ENCODE measurements at regions not wholly inside any gene's neighbourhood (a gene's known extent, or its start where the extent isn't known, plus 50 kb on each side); places are given as distances from the start of the nearest gene placed in this dataset.

DNA sequence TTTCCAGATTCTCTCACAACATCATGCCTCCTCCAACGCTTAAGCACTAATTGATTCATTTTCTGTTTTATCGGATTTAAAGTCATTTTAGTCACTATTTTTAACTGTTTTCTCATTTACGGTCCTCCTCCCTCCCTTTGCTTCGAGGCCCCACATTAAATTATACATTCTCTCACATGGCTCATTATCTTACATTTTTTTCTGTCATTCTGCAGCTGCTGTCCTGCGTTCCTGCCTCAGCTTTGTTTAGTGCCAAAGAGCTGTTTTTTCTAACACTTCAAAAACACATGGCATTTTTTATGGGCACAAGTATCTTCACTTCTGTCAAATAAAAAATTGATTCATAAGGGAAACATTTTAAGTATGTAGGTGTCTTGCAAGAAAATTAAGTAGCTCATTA lies 130.1 kb upstream of the FST start:
- Mint-ChIP-seq H3K36me3 (no peaks in the 10 kb centered on the region), H3K27me3 (no peaks in the 10 kb centered on the region), H3K9me3 (no peaks in the 10 kb centered on the region), H3K27ac (no peak overlapping the region), H3K4me3 (no peak overlapping the region), H3K4me1 (no peaks in the 10 kb centered on the region)
- ATAC-seq, result no peak

DNA sequence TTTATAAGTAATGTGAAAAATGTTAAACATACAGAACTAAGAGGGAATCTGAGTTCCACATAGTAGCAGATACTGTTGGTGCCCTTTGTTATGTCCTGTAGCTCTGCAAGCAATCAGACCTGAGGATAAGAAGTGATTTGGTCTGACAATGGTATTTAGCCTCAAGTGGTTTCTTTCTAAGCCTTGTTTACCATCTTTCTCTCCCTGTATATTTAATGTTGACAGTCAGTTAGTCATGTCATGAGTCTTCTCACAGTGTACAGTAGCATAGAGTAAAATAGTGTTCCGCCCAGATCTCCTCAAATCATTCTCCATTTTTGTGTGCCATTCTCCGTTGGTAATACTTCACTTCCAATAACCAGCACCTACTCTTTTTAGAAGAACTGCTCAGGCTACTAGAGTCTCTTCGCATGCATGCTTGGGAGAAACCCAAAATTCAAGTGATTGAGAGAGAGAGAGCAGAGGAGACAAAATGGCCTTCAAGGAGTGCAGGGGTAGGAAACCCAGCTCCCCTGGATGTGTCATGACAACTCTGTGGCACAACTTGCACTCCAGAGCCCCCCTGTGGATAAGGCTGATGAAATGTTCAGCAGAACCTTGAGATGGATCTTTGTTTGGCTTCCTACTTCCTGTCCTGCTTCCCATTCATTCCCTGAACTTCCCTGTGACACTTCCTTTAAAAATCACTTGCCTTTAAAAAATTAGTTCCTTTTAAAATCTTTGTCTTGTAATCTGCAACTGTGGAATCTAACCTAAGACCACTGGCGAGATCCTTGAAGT lies 129.2 kb upstream of the FST start:
- Mint-ChIP-seq H3K4me3 (no peak overlapping the region), H3K27ac (no peak overlapping the region), H3K9me3 (no peaks in the 10 kb centered on the region), H3K36me3 (no peaks in the 10 kb centered on the region), H3K4me1 (no peaks in the 10 kb centered on the region), H3K27me3 (no peaks in the 10 kb centered on the region)
- ATAC-seq, result no peak

DNA sequence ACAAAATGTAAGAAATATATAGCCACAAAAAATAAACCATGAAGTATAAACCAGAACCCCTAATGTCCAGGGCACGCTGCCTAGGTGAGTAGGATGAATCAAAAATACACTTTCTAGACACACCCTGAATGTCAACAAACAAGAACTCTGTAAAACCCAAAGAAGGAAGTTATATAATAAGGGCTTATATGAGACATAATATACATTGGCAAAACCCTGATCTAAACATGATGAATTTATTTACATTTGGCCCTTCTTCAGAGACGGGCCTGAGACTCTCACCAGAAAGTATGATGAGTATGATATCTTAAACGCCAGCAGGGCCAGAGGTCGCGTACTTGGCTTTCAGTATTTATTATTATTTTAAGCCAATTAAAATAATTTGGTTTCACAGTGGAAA lies 125.1 kb upstream of the FST start:
- no peaks in the 10 kb centered on the region for H3K27me3 Mint-ChIP-seq
- no peaks in the 10 kb centered on the region for H3K36me3 Mint-ChIP-seq
- no peak for ATAC-seq
- H3K4me1 Mint-ChIP-seq, result no peaks in the 10 kb centered on the region
- H3K9me3 Mint-ChIP-seq, result no peaks in the 10 kb centered on the region
- H3K27ac Mint-ChIP-seq, result no peak overlapping the region
- no peak overlapping the region for H3K4me3 Mint-ChIP-seq

DNA sequence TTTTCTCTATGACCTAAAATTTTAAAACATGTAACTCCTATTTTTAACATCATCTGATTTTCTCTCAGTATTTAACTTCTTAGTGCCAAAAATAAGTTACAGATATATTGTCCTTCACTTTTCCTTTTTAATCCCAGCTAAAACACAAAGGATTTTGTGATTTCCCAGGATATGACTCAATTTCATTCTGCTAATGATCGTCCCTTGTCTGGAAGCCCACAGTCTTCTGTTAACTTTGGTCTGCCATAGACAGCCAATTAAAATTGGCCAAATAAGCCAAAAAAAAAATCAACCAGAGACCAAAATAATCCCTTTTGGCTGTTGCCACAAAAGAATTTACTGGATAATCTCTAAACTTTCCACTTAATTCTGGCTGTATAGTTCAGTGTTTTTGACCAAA lies 124.5 kb upstream of the FST start:
- Mint-ChIP-seq H3K27me3 (no peaks in the 10 kb centered on the region), H3K4me3 (no peak overlapping the region), H3K9me3 (no peaks in the 10 kb centered on the region), H3K4me1 (no peaks in the 10 kb centered on the region), H3K36me3 (no peaks in the 10 kb centered on the region), H3K27ac (no peak overlapping the region)
- no peak for ATAC-seq

DNA sequence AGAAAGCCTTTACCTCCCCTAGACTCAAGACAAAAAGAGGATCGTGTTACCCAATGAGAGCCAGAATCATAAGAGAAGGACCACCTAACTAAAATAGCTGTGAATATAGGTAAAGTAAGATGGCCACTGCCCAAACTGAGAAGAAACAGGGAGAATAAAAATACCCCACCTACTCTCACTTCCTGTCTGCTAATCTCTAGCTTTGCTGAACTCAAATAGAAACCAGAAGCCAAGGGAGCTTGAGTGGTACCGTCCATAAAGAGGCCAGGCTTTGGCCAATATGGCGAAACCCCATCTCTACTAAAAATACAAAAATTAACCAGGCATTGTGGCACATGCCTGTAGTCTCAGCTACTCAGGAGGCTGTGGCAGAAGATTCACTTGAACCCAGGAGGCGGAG lies 123.0 kb upstream of the FST start:
- Mint-ChIP-seq H3K36me3 (no peaks in the 10 kb centered on the region), H3K4me1 (no peaks in the 10 kb centered on the region), H3K4me3 (no peak overlapping the region), H3K27me3 (no peaks in the 10 kb centered on the region), H3K9me3 (no peaks in the 10 kb centered on the region), H3K27ac (no peak overlapping the region)
- ATAC-seq, result no peak

DNA sequence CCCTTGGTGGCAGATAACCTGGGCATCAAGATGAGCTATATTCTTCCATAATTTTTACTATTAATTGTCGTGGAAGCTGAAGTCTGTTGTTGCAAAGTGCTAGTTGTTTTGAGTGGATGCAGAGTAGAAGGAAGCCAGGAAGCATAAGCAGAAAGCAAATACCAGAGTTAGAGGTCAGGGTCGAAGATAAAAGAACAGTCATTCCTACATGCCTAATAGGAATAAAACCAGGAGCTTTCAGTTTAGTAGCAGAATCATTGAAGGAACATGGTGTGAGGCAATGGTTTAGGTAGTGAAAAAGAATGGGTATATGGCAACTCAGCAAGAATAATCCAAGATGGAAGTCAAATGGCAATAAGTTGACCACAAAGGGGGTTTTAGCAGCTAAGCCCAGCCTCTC lies 121.6 kb upstream of the FST start:
- ATAC-seq, result no peak
- H3K9me3 Mint-ChIP-seq, result no peaks in the 10 kb centered on the region
- no peaks in the 10 kb centered on the region for H3K4me1 Mint-ChIP-seq
- no peak overlapping the region for H3K4me3 Mint-ChIP-seq
- no peaks in the 10 kb centered on the region for H3K36me3 Mint-ChIP-seq
- H3K27me3 Mint-ChIP-seq, result no peaks in the 10 kb centered on the region
- no peak overlapping the region for H3K27ac Mint-ChIP-seq

DNA sequence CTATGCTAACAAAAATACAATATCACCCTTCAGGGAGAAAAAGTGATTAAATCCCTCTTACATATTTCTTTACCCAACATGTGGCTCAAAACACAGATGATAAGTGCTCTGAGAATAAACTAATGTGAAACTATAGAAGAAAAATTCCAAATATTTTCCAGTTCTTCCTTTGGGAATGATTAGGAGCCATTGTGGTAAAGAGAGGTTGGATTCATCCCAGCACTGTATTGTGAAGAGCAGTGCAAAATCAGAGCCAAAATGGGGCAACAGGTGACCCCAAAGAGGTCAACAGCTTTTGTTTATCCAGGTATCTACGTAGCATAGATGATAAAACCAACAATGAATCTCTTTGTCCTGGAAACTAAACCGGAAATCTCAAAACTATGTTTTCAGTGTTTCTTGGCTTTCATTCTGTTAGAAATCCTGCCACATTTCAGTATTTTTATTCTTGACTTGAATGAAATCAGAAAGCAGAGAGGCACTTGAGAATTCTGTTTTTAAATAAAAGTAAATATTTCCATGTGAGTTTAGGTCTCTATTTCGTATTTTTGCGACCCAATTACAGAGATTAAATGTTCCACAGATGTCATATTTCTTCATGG lies 120.4 kb upstream of the FST start:
- no peak for ATAC-seq
- Mint-ChIP-seq H3K27me3 (no peaks in the 10 kb centered on the region), H3K4me3 (no peak overlapping the region), H3K36me3 (no peaks in the 10 kb centered on the region), H3K27ac (no peak overlapping the region), H3K4me1 (no peaks in the 10 kb centered on the region), H3K9me3 (no peaks in the 10 kb centered on the region)

DNA sequence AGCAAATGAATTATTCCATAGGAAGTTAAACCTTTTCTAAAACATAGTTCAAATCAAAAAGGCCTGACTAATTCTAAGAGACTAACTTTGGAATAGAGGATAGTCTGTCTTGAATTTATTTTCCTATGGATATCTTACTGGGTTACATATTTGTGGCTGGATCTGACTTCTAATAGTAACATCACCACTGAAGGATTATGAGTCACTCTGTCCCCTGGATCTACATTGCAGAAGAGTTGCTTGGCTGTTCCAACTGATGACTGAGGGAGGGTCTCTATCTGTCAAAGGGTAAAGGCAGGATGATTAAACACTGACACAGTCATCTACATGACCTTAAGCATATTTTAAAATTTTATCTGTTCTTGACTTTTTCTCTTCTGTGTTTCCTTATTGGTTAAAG lies 119.6 kb upstream of the FST start:
- no peak overlapping the region for H3K27ac Mint-ChIP-seq
- H3K9me3 Mint-ChIP-seq, result no peaks in the 10 kb centered on the region
- no peaks in the 10 kb centered on the region for H3K36me3 Mint-ChIP-seq
- H3K27me3 Mint-ChIP-seq, result no peaks in the 10 kb centered on the region
- no peak for ATAC-seq
- H3K4me1 Mint-ChIP-seq, result no peaks in the 10 kb centered on the region
- H3K4me3 Mint-ChIP-seq, result no peak overlapping the region

DNA sequence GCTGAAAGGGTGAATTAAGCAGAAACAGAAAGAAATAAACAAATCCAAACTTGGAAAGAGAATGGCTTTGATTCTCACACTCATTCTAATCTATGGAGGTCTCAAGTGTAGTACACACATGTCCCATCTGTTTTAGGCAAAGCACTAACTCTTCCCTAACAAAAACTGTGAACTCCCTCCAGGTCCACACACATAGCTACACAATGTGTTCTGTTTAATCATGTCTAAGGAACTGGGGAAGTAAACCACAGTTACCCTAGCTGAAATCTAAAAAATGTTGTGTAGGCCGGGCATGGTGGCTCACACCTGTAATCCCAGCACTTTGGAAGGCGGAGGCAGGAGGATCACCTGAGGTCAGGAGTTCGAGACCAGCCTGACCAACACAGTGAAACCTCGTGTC lies 118.7 kb upstream of the FST start:
- H3K9me3 Mint-ChIP-seq, result no peaks in the 10 kb centered on the region
- no peaks in the 10 kb centered on the region for H3K36me3 Mint-ChIP-seq
- H3K27me3 Mint-ChIP-seq, result no peaks in the 10 kb centered on the region
- ATAC-seq, result no peak
- H3K27ac Mint-ChIP-seq, result no peak overlapping the region
- H3K4me3 Mint-ChIP-seq, result no peak overlapping the region
- H3K4me1 Mint-ChIP-seq, result no peaks in the 10 kb centered on the region

DNA sequence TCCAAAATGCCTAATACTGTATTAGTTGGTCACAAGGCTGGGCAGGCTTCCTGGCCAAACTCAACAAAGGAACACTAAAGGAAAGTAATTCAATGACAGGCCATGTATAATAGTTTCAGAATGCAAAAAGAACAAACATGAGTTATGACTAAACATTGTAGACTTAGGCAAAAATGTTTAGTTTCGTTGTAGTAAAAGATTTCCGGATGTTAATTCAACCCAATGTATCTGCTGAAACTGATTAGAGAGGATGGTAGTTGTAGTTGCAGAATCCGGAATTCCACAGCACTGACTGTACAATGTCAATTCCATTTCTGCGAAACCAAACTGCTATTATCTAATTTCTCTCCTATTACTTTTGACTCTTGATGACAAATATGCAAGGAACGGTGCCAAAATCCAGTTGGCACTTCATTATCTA lies 117.9 kb upstream of the FST start:
- no peaks in the 10 kb centered on the region for H3K9me3 Mint-ChIP-seq
- H3K4me1 Mint-ChIP-seq, result no peaks in the 10 kb centered on the region
- no peaks in the 10 kb centered on the region for H3K27me3 Mint-ChIP-seq
- ATAC-seq, result no peak
- H3K27ac Mint-ChIP-seq, result no peak overlapping the region
- H3K36me3 Mint-ChIP-seq, result no peaks in the 10 kb centered on the region
- H3K4me3 Mint-ChIP-seq, result no peak overlapping the region

DNA sequence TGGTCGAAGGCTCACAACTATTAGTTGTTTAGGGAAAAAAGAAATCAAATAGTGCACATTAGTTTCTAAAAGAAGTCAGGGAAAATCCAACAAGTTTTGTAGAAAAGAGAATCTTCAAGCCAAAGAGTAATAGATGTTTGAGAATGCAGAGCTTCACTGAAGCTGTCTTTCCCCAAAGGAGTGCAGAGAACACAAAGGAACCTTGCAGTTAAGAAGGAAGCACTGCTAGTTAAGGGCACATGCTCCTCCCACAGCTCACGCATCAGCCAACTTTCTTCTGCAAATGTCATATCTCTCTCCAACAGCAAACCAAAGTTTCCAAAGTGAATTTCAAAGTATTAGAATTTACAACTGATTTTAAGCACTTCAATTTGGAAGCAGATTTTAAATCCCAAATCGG lies 116.4 kb upstream of the FST start:
- no peak for ATAC-seq
- H3K4me1 Mint-ChIP-seq, result no peaks in the 10 kb centered on the region

DNA sequence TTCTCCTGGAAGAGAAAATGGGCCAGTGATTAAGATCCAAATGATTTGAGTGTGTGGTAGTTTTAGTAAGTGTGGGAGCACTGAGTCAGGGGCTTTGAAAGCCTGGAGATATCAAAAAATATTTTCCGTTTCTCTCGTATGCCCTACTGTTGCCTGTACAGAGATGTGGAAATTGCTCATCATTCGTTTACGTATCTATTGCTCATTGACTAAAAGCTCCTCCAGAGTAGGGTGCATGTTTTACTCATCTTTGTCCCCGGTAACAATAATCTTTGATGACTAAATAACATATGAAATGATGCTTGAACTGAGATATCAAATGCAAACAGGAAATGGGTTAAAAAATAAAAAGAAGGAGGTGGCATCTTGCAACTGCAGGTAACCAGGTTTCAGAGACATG lies 114.2 kb upstream of the FST start:
- ATAC-seq, result no peak
- H3K36me3 Mint-ChIP-seq, result no peaks in the 10 kb centered on the region
- no peaks in the 10 kb centered on the region for H3K9me3 Mint-ChIP-seq
- H3K27me3 Mint-ChIP-seq, result peaks cover 10% of the 10 kb centered on the region
- H3K4me1 Mint-ChIP-seq, result no peaks in the 10 kb centered on the region
- no peak overlapping the region for H3K4me3 Mint-ChIP-seq
- no peak overlapping the region for H3K27ac Mint-ChIP-seq

More for the DNA sequence above, 116.4 kb upstream of the FST start:
- Mint-ChIP-seq H3K36me3 (no peaks in the 10 kb centered on the region), H3K27me3 (no peaks in the 10 kb centered on the region), H3K27ac (no peak overlapping the region), H3K9me3 (no peaks in the 10 kb centered on the region), H3K4me3 (no peak overlapping the region)

DNA sequence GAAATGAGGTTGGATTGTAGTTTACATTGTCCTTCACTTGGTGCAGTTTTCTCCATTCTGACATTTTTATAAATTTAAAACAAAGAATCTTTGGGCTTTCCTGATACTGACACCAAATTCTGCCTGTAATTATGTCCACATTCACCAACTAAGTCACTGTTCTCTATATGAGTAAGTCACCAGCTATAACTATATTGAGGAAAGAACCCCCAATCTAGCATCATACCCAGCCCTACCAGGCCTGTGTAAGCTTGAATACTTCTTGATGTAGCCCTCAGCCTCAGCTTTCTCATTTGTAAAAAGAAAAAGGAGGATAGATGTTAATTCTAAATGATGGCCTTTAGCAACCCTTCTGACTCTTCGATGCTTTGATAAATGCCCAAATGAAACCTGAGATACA lies 112.7 kb upstream of the FST start:
- Mint-ChIP-seq H3K9me3 (no peaks in the 10 kb centered on the region), H3K4me3 (no peak overlapping the region), H3K27ac (no peak overlapping the region), H3K27me3 (peaks cover 10% of the 10 kb centered on the region), H3K36me3 (no peaks in the 10 kb centered on the region), H3K4me1 (no peaks in the 10 kb centered on the region)
- no peak for ATAC-seq

DNA sequence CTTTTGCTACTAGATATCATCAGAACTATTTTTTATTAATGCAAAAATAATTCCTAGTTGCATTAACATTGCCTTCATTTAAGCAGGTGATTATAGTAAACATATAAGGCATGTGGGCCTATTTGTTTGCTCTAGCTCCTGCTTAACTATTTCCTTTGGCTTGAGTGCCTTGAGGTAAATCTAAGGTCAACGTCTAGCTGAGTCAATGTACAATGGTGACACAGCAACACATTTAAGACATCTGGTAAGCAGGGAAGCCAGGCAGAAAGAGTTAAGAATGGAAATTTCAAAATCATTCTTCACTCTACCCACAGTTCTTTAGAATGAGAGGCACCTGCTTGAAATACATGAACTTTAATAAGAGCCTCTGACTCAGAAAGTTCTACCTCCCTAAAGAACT lies 111.9 kb upstream of the FST start:
- no peaks in the 10 kb centered on the region for H3K36me3 Mint-ChIP-seq
- H3K27ac Mint-ChIP-seq, result no peak overlapping the region
- no peaks in the 10 kb centered on the region for H3K4me1 Mint-ChIP-seq
- H3K4me3 Mint-ChIP-seq, result no peak overlapping the region
- H3K9me3 Mint-ChIP-seq, result no peaks in the 10 kb centered on the region
- peaks cover 10% of the 10 kb centered on the region for H3K27me3 Mint-ChIP-seq
- no peak for ATAC-seq

DNA sequence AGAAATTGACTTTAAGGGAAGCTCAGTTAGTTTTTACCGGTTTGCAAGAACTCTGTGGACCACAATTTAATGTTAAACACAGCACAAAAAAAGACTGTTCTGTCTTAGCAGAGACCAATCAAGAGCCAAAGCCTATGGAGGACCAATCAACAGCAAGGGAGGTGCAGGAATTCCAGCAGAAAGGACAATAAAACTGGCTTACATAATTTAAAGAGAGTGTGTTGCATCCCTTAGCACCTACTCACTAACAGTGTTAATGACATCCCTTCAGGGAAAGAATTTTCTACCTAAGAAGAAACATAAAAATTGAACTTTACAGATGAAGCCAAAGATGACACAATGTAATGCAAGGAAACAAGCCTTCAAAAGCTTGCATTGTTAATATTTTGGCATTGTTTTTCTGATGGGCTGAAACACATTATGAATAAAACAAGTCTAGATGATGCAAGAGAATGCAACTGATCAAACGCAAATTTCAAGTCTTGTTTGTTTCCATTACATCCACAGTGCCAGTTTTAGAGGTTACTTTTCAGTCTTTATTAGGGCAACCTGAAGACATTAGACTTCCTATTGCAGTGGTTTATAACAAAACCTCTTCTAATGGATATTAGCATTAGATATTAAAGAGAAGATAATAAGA lies 111.3 kb upstream of the FST start:
- no peaks in the 10 kb centered on the region for H3K36me3 Mint-ChIP-seq
- H3K9me3 Mint-ChIP-seq, result no peaks in the 10 kb centered on the region
- H3K27ac Mint-ChIP-seq, result no peak overlapping the region
- peaks cover 10% of the 10 kb centered on the region for H3K27me3 Mint-ChIP-seq
- H3K4me1 Mint-ChIP-seq, result no peaks in the 10 kb centered on the region
- no peak for ATAC-seq
- H3K4me3 Mint-ChIP-seq, result no peak overlapping the region

DNA sequence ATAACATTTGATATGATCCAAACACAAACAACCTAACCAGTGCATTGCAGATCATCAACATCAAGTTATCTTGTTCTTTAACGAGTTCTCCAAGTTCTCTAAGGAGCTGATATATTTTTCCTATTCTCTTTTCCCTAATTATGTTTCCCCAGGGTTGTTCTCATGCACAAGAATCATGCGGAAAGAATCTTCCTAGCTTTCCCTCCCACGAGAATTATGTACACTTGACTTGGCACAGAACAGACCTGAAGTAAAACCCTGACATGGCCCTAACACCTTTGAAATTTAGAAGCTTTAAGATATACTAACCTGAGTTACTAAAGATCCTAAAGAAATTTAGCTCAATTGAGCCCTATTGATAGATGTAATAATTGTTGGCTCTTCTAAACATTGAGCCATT lies 110.7 kb upstream of the FST start:
- H3K4me3 Mint-ChIP-seq, result no peak overlapping the region
- H3K9me3 Mint-ChIP-seq, result no peaks in the 10 kb centered on the region
- no peak for ATAC-seq
- H3K27me3 Mint-ChIP-seq, result peaks cover 10% of the 10 kb centered on the region
- no peaks in the 10 kb centered on the region for H3K4me1 Mint-ChIP-seq
- H3K36me3 Mint-ChIP-seq, result no peaks in the 10 kb centered on the region
- H3K27ac Mint-ChIP-seq, result no peak overlapping the region
